ENCODE measurements at regions not wholly inside any gene's neighbourhood (a gene's known extent, or its start where the extent isn't known, plus 50 kb on each side); places are given as distances from the start of the nearest gene placed in this dataset.

DNA sequence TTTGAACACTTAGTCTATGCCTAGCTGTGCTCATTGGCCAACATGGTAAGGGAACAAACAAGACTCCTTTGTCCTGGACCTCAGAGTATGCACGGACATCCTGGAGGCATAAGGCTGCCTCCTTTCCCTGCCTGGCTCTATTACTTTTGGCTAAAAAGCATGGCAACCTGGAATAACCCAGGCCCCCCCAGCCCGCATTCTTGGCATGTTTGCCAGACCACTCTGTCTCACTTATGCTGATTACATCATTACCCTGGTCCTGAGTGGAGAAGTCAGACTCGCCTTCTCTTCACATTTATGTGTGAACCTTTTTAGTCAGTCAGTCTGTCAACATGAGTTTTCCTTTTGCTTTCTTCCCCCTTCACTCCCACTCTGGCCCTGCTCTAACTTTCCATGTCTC, 58.0 kb upstream of the ELK3 start:
- peak; percentile 57 to 77 for ATAC-seq
- intact Hi-C loops (cut with DNase I) = no loop called here
- no peak overlapping the region for H3K4me3 ChIP-seq
- H3K4me1 ChIP-seq = peaks cover 9% of the 10 kb centered on the region
- TF ChIP-seq, protein P1, sequence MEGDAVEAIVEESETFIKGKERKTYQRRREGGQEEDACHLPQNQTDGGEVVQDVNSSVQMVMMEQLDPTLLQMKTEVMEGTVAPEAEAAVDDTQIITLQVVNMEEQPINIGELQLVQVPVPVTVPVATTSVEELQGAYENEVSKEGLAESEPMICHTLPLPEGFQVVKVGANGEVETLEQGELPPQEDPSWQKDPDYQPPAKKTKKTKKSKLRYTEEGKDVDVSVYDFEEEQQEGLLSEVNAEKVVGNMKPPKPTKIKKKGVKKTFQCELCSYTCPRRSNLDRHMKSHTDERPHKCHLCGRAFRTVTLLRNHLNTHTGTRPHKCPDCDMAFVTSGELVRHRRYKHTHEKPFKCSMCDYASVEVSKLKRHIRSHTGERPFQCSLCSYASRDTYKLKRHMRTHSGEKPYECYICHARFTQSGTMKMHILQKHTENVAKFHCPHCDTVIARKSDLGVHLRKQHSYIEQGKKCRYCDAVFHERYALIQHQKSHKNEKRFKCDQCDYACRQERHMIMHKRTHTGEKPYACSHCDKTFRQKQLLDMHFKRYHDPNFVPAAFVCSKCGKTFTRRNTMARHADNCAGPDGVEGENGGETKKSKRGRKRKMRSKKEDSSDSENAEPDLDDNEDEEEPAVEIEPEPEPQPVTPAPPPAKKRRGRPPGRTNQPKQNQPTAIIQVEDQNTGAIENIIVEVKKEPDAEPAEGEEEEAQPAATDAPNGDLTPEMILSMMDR (IDR thresholded peaks at IDR 0.05) = no peak
- H3K36me3 ChIP-seq = no peaks in the 10 kb centered on the region
- H3K27ac ChIP-seq = no peak overlapping the region
- no peak for DNase-seq
- H3K9me3 ChIP-seq = no peaks in the 10 kb centered on the region
- no peaks in the 10 kb centered on the region for H3K27me3 ChIP-seq (ENCODE audit: low read depth)

DNA sequence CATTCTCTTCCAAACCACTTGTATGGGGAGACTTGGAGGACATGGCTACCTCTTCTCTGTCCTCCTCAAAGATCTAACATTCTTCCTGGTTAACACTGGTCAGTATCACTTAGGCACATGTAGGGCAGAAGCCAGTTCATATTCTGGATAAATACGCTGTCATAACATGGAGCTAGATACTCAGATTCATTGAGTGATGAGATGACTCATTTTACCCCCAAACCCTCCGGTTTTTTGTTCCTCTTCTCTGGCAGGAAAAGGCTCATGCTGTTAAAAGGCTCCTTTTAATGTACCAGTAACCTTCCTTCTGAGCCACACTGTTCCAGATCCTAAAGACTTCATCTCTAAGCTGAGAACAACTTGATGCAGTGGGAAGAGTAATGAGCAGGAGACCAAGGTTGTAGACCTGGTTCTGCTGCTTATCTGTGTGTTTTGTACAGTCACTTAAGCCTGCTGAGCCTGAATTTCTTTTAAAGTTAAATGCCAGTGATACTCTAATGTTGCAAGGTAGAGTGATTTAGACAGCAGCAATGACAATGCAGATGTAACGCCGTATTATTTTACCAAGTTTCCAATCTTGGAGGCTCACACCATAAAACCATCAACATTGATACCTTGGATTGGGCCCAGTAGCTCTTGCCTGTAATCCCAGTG, 57.3 kb upstream of the ELK3 start:
- TF ChIP-seq, protein P1 (IDR thresholded peaks at IDR 0.05) = no peak
- ATAC-seq = peak in 1 of 2 donors; percentile 14
- intact Hi-C loops (cut with DNase I) = no loop called here
- no peaks in the 10 kb centered on the region for H3K27me3 ChIP-seq (ENCODE audit: low read depth)
- peaks cover 9% of the 10 kb centered on the region for H3K4me1 ChIP-seq
- no peak for DNase-seq
- no peak overlapping the region for H3K27ac ChIP-seq
- H3K36me3 ChIP-seq = no peaks in the 10 kb centered on the region
- no peaks in the 10 kb centered on the region for H3K9me3 ChIP-seq
- no peak overlapping the region for H3K4me3 ChIP-seq

DNA sequence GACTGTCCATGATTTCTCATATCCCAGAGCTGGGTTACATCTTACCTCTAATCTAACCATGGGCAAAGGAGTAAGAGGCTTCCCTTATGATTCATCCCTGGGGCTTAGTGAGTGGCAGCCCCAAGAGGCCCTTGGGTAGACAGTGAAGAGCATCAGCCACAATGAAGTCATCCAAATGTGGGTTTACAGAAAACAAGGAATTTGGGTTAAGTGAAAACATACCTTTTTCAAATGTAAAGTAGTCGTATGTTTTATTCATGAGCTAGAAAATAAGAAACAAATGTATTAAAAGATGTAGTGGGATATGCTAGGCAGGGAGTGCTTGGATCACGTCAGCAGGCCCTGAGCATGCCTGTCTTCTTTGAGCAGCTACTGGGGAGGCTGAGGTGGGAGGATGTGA, 54.0 kb upstream of the ELK3 start:
- Histone ChIP-seq H3K27me3 (ENCODE audit: low read depth) (no peaks in the 10 kb centered on the region), H3K4me3 (no peak overlapping the region), H3K36me3 (no peaks in the 10 kb centered on the region), H3K9me3 (no peaks in the 10 kb centered on the region), H3K4me1 (peaks cover 18% of the 10 kb centered on the region), H3K27ac (no peak overlapping the region)
- DNase-seq = no peak
- no peak for ATAC-seq
- intact Hi-C loops (cut with DNase I) = no loop called here
- TF ChIP-seq, protein P1 (IDR thresholded peaks at IDR 0.05) = no peak

DNA sequence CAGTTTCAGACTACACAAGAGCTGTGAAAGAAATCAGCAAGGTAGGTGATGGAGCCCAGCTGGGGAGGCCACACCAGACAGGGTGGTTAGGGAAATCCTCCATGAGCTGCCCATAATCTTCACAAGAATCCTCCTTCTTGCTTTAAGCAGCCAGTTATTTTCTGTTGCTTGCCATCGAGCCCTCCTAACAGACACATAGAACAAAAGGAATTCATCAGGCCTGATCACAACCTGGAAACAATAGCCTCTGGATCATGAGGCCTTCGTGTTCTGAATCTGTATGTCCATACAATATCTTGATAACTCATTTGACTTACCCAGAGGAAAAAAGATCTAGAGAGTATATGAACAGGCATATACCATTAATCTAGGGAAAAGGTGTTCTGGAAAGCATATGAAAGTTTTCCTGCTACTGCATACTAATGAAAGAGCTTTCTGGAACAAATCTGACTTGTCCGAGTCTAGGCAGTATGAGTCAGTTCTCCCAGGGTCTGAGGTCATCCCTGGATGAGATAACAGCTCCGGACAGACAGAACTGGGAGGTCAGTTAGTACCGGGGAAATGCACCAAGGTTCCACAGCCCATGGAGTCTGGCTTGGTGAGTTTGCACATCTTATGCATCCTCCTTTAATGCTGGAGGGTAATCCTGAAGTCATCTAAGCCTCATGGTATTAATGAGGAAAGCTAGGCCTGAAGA, 52.8 kb upstream of the ELK3 start:
- H3K4me3 ChIP-seq = no peak overlapping the region
- TF ChIP-seq, protein P1 (IDR thresholded peaks at IDR 0.05) = no peak
- H3K27ac ChIP-seq = no peak overlapping the region
- no peaks in the 10 kb centered on the region for H3K27me3 ChIP-seq (ENCODE audit: low read depth)
- ATAC-seq = no peak
- peaks cover 14% of the 10 kb centered on the region for H3K4me1 ChIP-seq
- H3K9me3 ChIP-seq = no peaks in the 10 kb centered on the region
- no peak for DNase-seq
- intact Hi-C loops (cut with DNase I) = no loop called here
- H3K36me3 ChIP-seq = no peaks in the 10 kb centered on the region

DNA sequence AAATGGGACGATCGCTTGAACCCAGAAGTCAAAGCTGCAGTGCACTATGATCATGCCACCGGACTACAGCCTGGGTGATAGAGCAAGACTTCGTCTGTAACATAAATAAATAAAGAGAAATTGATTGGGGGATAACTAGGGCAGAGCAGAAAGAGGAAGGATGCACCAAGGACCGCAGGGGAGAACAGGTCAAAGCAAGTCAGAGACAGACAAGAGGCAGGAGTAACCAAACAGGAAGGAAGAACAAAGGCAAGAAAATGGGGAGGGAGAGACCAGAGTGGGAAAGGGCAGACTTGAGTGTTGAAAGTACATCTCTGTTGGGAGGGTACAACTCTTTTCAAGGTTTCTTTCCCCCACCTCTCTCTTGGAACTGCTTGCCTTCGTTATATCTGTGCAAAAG, 50.8 kb upstream of the ELK3 start:
- ATAC-seq (peak in 1 of 2 donors; percentile 32), DNase-seq (no peak)
- Histone ChIP-seq H3K27ac (no peak overlapping the region), H3K9me3 (no peaks in the 10 kb centered on the region), H3K27me3 (ENCODE audit: low read depth) (no peaks in the 10 kb centered on the region), H3K4me3 (no peak overlapping the region), H3K4me1 (peaks cover 9% of the 10 kb centered on the region), H3K36me3 (no peaks in the 10 kb centered on the region)
- TF ChIP-seq, protein P1 (IDR thresholded peaks at IDR 0.05) = no peak
- intact Hi-C loops (cut with DNase I) = no loop called here

Data from lower lobe of right lung (tissue), 2 donors.